Astrocyte of the cerebellum (primary cell): ENCODE measurements at regions not wholly inside any gene's neighbourhood (a gene's known extent, or its start where the extent isn't known, plus 50 kb on each side); places are given as distances from the start of the nearest gene placed in this dataset.

Experiments used
- DNase-seq: peaks from one replicate; pipeline ENCODE4 v3.0.0-alpha.2; 2011; ENCODE audit warnings: low read depth
- H3K4me3 ChIP-seq: 2 replicates; pipeline ENCODE4 v1.5.1; 2011; ENCODE audit warnings: mild to moderate bottlenecking, low read depth, low read length, moderate library complexity
- CTCF ChIP-seq: IDR thresholded peaks from 2 replicates; pipeline ENCODE4 v1.5.1; 2012; ENCODE audit warnings: low read length, low read depth, moderate library complexity, mild to moderate bottlenecking; ENCODE audit errors: missing control alignments
- in situ Hi-C: cut with HindIII; loops from 2 replicates; pipeline ENCODE4 v1.10.0; 2017; ENCODE audit warnings: low sequenced_read_pairs

GRCh38 chr10:83725567-83725966 is 413.7 kb upstream of the GHITM start:
- in situ Hi-C loops, result no loop called here
- H3K4me3 ChIP-seq, result no peak overlapping the region
- TF ChIP-seq CTCF, result no peak
- no peak for DNase-seq

GRCh38 chr10:83734278-83734677 is 405.0 kb upstream of the GHITM start:
- H3K4me3 ChIP-seq, result no peak overlapping the region
- in situ Hi-C loops, result no loop called here
- no peak for DNase-seq
- no peak for TF ChIP-seq CTCF

- in situ Hi-C loops, result no loop called here
- no peak overlapping the region for H3K4me3 ChIP-seq
- no peak for TF ChIP-seq CTCF
- DNase-seq, result no peak
Observed at GRCh38 chr10:83736008-83736407, 403.3 kb upstream of the GHITM start.

GRCh38 chr10:83750604-83751003 is 388.7 kb upstream of the GHITM start:
- in situ Hi-C loops, result no loop called here

GRCh38 chr10:83753490-83753889 is 385.8 kb upstream of the GHITM start:
- in situ Hi-C loops, result no loop called here
- no peak for DNase-seq
- H3K4me3 ChIP-seq, result no peak overlapping the region
- TF ChIP-seq CTCF, result no peak

More at GRCh38 chr10:83750604-83751003, 388.7 kb upstream of the GHITM start:
- H3K4me3 ChIP-seq, result no peak overlapping the region
- TF ChIP-seq CTCF, result no peak
- DNase-seq, result no peak

- no peak for DNase-seq
- no peak overlapping the region for H3K4me3 ChIP-seq
- in situ Hi-C loops, result no loop called here
- no peak for TF ChIP-seq CTCF
Observed at GRCh38 chr10:83754857-83755256, 384.5 kb upstream of the GHITM start.

- no peak for DNase-seq
- in situ Hi-C loops, result no loop called here
- no peak for TF ChIP-seq CTCF
- no peak overlapping the region for H3K4me3 ChIP-seq
Observed at GRCh38 chr10:83760142-83760541, 379.2 kb upstream of the GHITM start.
